GM18520 (cell line): ENCODE measurements at regions not wholly inside any gene's neighbourhood (a gene's known extent, or its start where the extent isn't known, plus 50 kb on each side); places are given as distances from the start of the nearest gene placed in this dataset.

Source experiments
- ATAC-seq: cut with Tn5 transposase; IDR thresholded peaks from one replicate; pipeline ENCODE4 v1.9.1; 2021; ENCODE audit not compliant: unreplicated experiment

GRCh38 chr4:100970414-100970813 is 376.9 kb downstream of the PPP3CA start:
- no peak for ATAC-seq

- no peak for ATAC-seq
Measured at GRCh38 chr4:100969925-100970324, 377.4 kb downstream of the PPP3CA start.

DNA sequence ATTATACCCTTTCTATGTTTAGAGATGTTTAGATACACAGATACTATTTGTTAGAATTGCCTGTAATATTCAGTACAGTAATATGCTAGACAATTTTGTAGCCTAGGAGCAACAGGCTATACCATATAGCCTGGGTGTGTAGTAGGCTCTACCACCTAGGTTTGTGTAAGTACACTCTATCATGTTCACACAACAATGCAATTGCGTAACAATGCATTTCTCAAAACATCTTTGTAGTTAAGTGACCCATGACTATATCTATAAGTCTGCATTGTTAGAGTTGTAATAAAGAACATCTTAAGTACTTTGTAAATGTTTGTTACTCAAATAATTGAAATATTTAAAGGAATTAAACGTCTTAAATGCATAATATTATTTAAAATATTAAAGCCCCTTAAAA is 379.3 kb downstream of the PPP3CA start:
- ATAC-seq, result no peak

GRCh38 chr4:100963627-100964026 is 383.7 kb downstream of the PPP3CA start:
- ATAC-seq, result no peak

GRCh38 chr4:100962698-100963097 is 384.6 kb downstream of the PPP3CA start:
- ATAC-seq, result no peak

DNA sequence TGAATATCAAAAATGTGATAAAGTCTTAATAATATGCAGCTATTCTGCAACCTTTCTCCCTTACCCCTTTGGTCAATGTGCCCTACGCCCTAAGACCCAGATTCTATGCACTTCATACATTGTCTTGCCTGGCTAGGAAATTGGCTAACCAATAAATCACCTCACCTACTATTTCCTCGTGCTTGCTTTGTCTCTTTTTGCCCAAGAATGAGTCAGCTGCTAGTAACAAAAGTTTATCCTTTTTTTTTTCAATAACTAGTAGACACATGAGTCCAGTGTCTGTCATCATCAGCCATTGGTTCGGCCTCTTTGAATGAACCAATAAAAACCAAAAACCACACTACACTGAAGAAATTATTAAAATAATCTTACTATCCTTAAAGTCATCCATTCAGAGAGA is 387.1 kb downstream of the PPP3CA start:
- ATAC-seq, result no peak

DNA sequence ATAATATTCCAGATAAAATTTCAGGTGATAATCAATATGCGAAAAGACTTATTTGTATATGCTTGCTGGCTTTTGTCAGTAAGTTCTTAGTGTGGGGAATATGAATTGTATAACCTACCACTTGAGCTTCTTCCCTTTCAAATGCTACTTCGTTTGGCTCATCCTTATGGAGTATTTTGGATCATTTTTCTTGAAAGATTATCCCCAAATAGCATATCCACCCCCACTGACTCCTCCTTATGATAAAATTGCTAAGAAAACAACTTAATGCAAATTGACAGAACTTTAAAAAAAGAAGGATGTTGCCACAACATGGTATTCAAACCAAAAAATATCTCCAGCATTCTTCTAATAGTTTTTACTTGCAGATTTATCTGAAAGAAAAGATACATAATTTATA is 393.3 kb downstream of the PPP3CA start:
- ATAC-seq, result no peak

DNA sequence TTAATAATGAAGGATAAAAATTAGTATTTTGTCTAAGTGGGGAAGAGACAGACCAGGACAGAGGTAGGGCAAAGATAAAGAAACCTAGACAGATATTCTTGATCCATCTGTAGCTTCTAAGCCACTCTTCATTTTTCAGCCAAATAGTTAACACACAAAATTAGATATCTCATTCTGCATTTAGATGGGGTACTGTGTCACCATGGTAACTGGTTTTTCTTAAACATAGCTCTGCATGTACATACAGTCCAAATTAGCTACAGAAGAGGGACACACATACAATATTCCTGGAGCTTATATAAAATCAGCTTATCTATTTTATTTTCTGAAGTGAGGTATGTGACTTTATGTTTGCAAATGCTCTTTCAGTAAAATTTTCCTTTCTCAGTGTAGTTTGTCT is 393.7 kb downstream of the PPP3CA start:
- no peak for ATAC-seq

GRCh38 chr4:100952590-100952989 is 394.7 kb downstream of the PPP3CA start:
- no peak for ATAC-seq

DNA sequence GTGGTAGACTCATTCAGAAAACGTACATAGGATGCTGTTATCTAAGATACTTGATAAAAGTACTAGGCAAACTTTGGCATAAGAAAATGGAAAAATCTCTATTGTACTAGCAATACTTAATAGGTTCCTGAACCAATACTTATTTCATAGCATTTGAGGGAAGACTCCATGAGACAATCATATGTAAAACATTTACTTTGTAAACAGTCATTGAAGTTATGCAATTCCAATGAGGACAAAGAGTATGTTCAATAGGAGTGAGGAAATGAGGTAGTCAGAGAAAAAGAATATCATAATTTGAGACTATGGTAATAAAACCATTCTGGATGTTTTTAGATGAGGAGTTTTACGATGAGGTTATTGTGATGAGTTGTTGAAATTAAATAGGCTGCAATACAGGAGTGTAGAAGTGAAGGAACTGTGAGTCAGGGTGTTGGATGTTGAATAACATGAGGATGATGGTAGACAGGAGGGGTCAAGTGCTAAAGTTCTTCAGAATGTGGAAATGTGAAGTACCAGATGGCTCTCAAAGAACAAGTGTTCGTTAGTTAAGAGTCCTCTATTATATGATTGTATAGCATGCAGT is 397.9 kb downstream of the PPP3CA start:
- no peak for ATAC-seq

- no peak for ATAC-seq
Measured at GRCh38 chr4:100948911-100949310, 398.4 kb downstream of the PPP3CA start.

GRCh38 chr4:100945789-100946188 is 401.5 kb downstream of the PPP3CA start:
- ATAC-seq, result no peak

GRCh38 chr4:100938698-100939097 is 408.6 kb downstream of the PPP3CA start:
- ATAC-seq, result no peak

- no peak for ATAC-seq
Measured at GRCh38 chr4:100936661-100937375, 410.5 kb downstream of the PPP3CA start.

- ATAC-seq, result no peak
Measured at GRCh38 chr4:100935090-100935489, 412.2 kb downstream of the PPP3CA start.

GRCh38 chr4:100933628-100934027 is 413.7 kb downstream of the PPP3CA start:
- no peak for ATAC-seq

DNA sequence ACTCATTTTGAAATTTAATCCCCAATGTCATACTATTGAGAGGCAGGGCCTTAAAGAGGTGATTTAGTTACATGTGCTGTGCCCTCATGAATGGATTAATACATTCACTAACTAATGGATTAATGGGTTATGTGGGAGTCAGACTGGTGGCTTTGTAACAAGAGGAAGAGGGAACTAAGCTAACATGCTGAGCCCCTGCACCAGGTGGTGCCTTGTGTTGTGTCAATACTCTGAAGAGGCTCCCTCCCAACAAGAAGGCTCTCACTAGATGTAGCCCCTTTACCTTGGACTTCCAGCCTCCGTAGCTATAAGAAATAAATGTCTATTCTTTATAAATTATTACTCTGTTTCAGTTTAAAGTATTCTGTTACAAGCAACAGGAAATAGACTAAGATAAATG is 411.9 kb upstream of the EMCN start:
- no peak for ATAC-seq

- no peak for ATAC-seq
Measured at GRCh38 chr4:100929135-100929534, 411.3 kb upstream of the EMCN start.

DNA sequence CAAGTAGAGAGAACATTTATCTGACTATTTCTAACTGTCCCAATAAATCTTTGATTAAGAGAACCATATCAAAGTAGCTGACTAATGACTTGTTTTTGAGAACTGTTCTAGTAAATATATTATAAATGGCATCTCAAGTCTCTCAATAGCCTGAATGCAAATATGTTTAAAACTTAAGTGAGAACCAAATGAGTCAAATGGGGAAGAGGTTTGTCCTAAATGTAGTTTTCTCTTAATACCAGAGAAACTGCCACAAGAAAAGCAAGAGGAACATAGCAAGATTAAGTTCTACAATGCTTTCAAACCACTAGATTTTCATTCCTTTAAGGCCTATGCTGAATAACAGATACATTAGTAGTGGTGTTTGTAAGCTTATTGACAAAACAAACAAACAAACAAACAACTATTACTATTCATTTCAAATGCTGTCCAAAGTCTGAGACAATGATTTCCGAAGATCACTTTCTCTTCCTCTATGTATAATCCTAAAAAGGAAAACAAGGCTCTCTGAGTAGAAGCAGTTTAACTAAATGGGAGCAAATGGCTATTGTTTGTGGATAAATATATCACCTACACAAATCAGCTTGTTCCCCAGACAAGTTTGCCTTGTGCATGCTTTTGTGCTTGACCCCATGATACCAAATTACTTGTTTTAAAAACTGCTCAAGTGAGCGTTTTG is 408.4 kb upstream of the EMCN start:
- ATAC-seq, result no peak

- no peak for ATAC-seq
Measured at GRCh38 chr4:100913685-100914084, 395.9 kb upstream of the EMCN start.

GRCh38 chr4:100908540-100908939 is 390.7 kb upstream of the EMCN start:
- ATAC-seq, result no peak
